Tibial nerve (tissue), 4 donors: ENCODE measurements at regions not wholly inside any gene's neighbourhood (a gene's known extent, or its start where the extent isn't known, plus 50 kb on each side); places are given as distances from the start of the nearest gene placed in this dataset.

Source experiments
- DNase-seq, 2 donors: peaks; one replicate each; pipeline ENCODE4 v3.0.0-alpha.2; 2019; ENCODE audit warnings: low spot score in 2 of 2
- H3K27ac ChIP-seq, 4 donors: fragments of 200-600 bp; sonication (generic) in 3 of 4; one replicate each; pipeline ENCODE4 v1.5.1; 2017 to 2019; ENCODE audit warnings: mild to moderate bottlenecking in 1 of 4
- H3K27me3 ChIP-seq, 2 donors: fragments of 200-600 bp; sonication (generic) in 1 of 2; one replicate each; pipeline versions ENCODE4 v1.5.1 to v1.6.0; 2017 to 2019
- H3K36me3 ChIP-seq, 3 donors: fragments of 200-600 bp; sonication (generic); one replicate each; pipeline ENCODE4 v1.5.1; 2018 to 2019
- H3K4me1 ChIP-seq, 4 donors: fragments of 200-600 bp; sonication (generic) in 3 of 4; one replicate each; pipeline ENCODE4 v1.5.1; 2017 to 2019
- H3K4me3 ChIP-seq, 4 donors: fragments of 200-600 bp; sonication (generic) in 3 of 4; one replicate each; pipeline ENCODE4 v1.5.1; 2017 to 2019; ENCODE audit warnings: mild to moderate bottlenecking in 1 of 4, moderate library complexity in 1 of 4
- H3K9me3 ChIP-seq, 4 donors: fragments of 200-600 bp; sonication (generic) in 3 of 4; one replicate each; pipeline ENCODE4 v1.5.1; 2017 to 2019
- CTCF ChIP-seq, 5 experiments: fragments of 200-600 bp in 3 of 5; fragments of 450-650 bp in 2 of 5; sonication (generic) in 3 of 5; IDR thresholded peaks; one replicate each; pipeline ENCODE4 v1.5.1; 2016 to 2019; ENCODE audit warnings: antibody characterized with exemption in 5 of 5, mild to moderate bottlenecking in 3 of 5, moderate library complexity in 2 of 5
- EP300 ChIP-seq, 2 donors: sonication (generic); formaldehyde crosslinking; IDR thresholded peaks; one replicate each; pipeline ENCODE4 v1.6.1; 2017; ENCODE audit warnings: antibody characterized with exemption in 2 of 2, mild to moderate bottlenecking in 1 of 2
- POLR2A ChIP-seq, 2 donors: fragments of 450-650 bp; IDR thresholded peaks; one replicate each; pipeline ENCODE4 v1.6.1; 2017; ENCODE audit warnings: antibody characterized with exemption in 2 of 2, mild to moderate bottlenecking in 2 of 2, moderate library complexity in 2 of 2
- WGBS, 2 donors: methylation state at CpG; one replicate each; pipeline ENCODE4 v1.1.5; 2018; 5-methylcytosine and 5-hydroxymethylcytosine counted together

- DNase-seq = no peak
- H3K27me3 ChIP-seq = no peaks in the 10 kb centered on the region
- 72% methylated on average over 3 of the region's 3 CpGs for WGBS, 2 donors
- no peak for TF ChIP-seq CTCF (IDR thresholded peaks at IDR 0.05)
- TF ChIP-seq EP300 (IDR thresholded peaks at IDR 0.05) = no peak
- TF ChIP-seq POLR2A (IDR thresholded peaks at IDR 0.05) = no peak
- no peaks in the 10 kb centered on the region for H3K9me3 ChIP-seq
- H3K36me3 ChIP-seq = no peaks in the 10 kb centered on the region
- H3K4me3 ChIP-seq = no peak overlapping the region
- H3K27ac ChIP-seq = no peak overlapping the region
- H3K4me1 ChIP-seq = no peaks in the 10 kb centered on the region
Observed at GRCh38 chr10:106341356-106341755, 823.1 kb downstream of the SORCS1 start.

GRCh38 chr10:106338486-106338885 lies 826.0 kb downstream of the SORCS1 start:
- 16 to 28% methylated on average over 2 of the region's 2 CpGs for WGBS, 2 donors
- no peak for DNase-seq
- no peak overlapping the region for H3K4me3 ChIP-seq
- H3K9me3 ChIP-seq = no peaks in the 10 kb centered on the region
- H3K27me3 ChIP-seq = no peaks in the 10 kb centered on the region
- H3K4me1 ChIP-seq = no peaks in the 10 kb centered on the region
- TF ChIP-seq POLR2A (IDR thresholded peaks at IDR 0.05) (no peak), CTCF (IDR thresholded peaks at IDR 0.05) (no peak), EP300 (IDR thresholded peaks at IDR 0.05) (no peak)
- H3K36me3 ChIP-seq = no peaks in the 10 kb centered on the region
- no peak overlapping the region for H3K27ac ChIP-seq

GRCh38 chr10:106336874-106337273 lies 827.6 kb downstream of the SORCS1 start:
- TF ChIP-seq CTCF (IDR thresholded peaks at IDR 0.05) = no peak
- no peak for TF ChIP-seq POLR2A (IDR thresholded peaks at IDR 0.05)
- TF ChIP-seq EP300 (IDR thresholded peaks at IDR 0.05) = no peak
- DNase-seq = no peak
- H3K36me3 ChIP-seq = no peaks in the 10 kb centered on the region
- H3K4me1 ChIP-seq = no peaks in the 10 kb centered on the region
- H3K27me3 ChIP-seq = no peaks in the 10 kb centered on the region
- H3K9me3 ChIP-seq = no peaks in the 10 kb centered on the region
- 91 to 96% methylated on average over 5 of the region's 5 CpGs for WGBS, 2 donors
- H3K27ac ChIP-seq = no peak overlapping the region
- no peak overlapping the region for H3K4me3 ChIP-seq

- TF ChIP-seq CTCF (IDR thresholded peaks at IDR 0.05) (no peak), POLR2A (IDR thresholded peaks at IDR 0.05) (no peak), EP300 (IDR thresholded peaks at IDR 0.05) (no peak)
- 88 to 91% methylated on average over 3 of the region's 3 CpGs for WGBS, 2 donors
- no peak for DNase-seq
Observed at GRCh38 chr10:106327747-106328146, 836.8 kb downstream of the SORCS1 start.

GRCh38 chr10:106320876-106321275 lies 843.6 kb downstream of the SORCS1 start:
- TF ChIP-seq CTCF (IDR thresholded peaks at IDR 0.05) (no peak), POLR2A (IDR thresholded peaks at IDR 0.05) (no peak), EP300 (IDR thresholded peaks at IDR 0.05) (no peak)
- peaks cover 0 to 5% (median 0%) of the 10 kb centered on the region in 4 donors for H3K4me1 ChIP-seq
- WGBS, 2 donors = 91 to 94% methylated on average over 3 of the region's 3 CpGs

More at GRCh38 chr10:106327747-106328146, 836.8 kb downstream of the SORCS1 start:
- Histone ChIP-seq H3K9me3 (peaks cover 0 to 30% (median 6%) of the 10 kb centered on the region in 4 donors), H3K4me3 (no peak overlapping the region), H3K36me3 (no peaks in the 10 kb centered on the region), H3K27me3 (no peaks in the 10 kb centered on the region), H3K27ac (no peak overlapping the region), H3K4me1 (no peaks in the 10 kb centered on the region)

More at GRCh38 chr10:106320876-106321275, 843.6 kb downstream of the SORCS1 start:
- H3K4me3 ChIP-seq = no peak overlapping the region
- no peak overlapping the region for H3K27ac ChIP-seq
- H3K9me3 ChIP-seq = no peaks in the 10 kb centered on the region
- H3K27me3 ChIP-seq = no peaks in the 10 kb centered on the region
- no peaks in the 10 kb centered on the region for H3K36me3 ChIP-seq
- no peak for DNase-seq
